ENCODE measurements at regions not wholly inside any gene's neighbourhood (a gene's known extent, or its start where the extent isn't known, plus 50 kb on each side); places are given as distances from the start of the nearest gene placed in this dataset.

GRCh38 chr7:49344556-49344955 is 420.2 kb downstream of the CDC14C start:
- ChIA-PET RAD21 (ENCODE audit: low non-redundant PET in 1 of 2, low total read pairs in 2 of 2, uncharacterized antibody in 2 of 2, unreplicated experiment in 2 of 2) (no interaction called here), POLR2A (no interaction called here), CTCF (no interaction called here)
- no peak for ATAC-seq
- no peaks in the 10 kb centered on the region for H3K4me1 ChIP-seq (ENCODE audit: control insufficient read depth in 1 of 2, insufficient read depth in 2 of 2, low read length in 2 of 2)
- H3K9me3 ChIP-seq (ENCODE audit: control insufficient read depth in 1 of 2, insufficient read depth in 1 of 2, low read depth in 1 of 2, low read length in 2 of 2), result peaks cover 10 to 11% of the 10 kb centered on the region in 2 experiments; a peak in 3 of 4 replicates
- no TSS peak for BruUV-seq (replicated peaks)
- no peak for DNase-seq (ENCODE audit: low read depth, low spot score)
- no peak overlapping the region for H3K4me2 ChIP-seq (ENCODE audit: low read length)
- H3K9ac ChIP-seq (ENCODE audit: low read length), result no peak overlapping the region
- no peak overlapping the region for H2AFZ ChIP-seq (ENCODE audit: low read depth, low read length, poor library complexity, severe bottlenecking)
- no peaks in the 10 kb centered on the region; the same call in 1 of the 2 replicates for H4K20me1 ChIP-seq (ENCODE audit: insufficient read depth)
- H3K9me2 ChIP-seq (ENCODE audit: insufficient read depth), result no peaks in the 10 kb centered on the region
- no peaks in the 10 kb centered on the region for H3K36me3 ChIP-seq (ENCODE audit: control insufficient read depth in 1 of 2, insufficient read depth in 2 of 2, low read length in 2 of 2)
- TF ChIP-seq, protein P1, sequence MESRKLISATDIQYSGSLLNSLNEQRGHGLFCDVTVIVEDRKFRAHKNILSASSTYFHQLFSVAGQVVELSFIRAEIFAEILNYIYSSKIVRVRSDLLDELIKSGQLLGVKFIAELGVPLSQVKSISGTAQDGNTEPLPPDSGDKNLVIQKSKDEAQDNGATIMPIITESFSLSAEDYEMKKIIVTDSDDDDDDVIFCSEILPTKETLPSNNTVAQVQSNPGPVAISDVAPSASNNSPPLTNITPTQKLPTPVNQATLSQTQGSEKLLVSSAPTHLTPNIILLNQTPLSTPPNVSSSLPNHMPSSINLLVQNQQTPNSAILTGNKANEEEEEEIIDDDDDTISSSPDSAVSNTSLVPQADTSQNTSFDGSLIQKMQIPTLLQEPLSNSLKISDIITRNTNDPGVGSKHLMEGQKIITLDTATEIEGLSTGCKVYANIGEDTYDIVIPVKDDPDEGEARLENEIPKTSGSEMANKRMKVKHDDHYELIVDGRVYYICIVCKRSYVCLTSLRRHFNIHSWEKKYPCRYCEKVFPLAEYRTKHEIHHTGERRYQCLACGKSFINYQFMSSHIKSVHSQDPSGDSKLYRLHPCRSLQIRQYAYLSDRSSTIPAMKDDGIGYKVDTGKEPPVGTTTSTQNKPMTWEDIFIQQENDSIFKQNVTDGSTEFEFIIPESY (IDR thresholded peaks at IDR 0.05; ENCODE audit: extremely low read depth, insufficient replicate concordance, low read length), result no peak
- TF ChIP-seq, protein P2, sequence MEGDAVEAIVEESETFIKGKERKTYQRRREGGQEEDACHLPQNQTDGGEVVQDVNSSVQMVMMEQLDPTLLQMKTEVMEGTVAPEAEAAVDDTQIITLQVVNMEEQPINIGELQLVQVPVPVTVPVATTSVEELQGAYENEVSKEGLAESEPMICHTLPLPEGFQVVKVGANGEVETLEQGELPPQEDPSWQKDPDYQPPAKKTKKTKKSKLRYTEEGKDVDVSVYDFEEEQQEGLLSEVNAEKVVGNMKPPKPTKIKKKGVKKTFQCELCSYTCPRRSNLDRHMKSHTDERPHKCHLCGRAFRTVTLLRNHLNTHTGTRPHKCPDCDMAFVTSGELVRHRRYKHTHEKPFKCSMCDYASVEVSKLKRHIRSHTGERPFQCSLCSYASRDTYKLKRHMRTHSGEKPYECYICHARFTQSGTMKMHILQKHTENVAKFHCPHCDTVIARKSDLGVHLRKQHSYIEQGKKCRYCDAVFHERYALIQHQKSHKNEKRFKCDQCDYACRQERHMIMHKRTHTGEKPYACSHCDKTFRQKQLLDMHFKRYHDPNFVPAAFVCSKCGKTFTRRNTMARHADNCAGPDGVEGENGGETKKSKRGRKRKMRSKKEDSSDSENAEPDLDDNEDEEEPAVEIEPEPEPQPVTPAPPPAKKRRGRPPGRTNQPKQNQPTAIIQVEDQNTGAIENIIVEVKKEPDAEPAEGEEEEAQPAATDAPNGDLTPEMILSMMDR (IDR thresholded peaks at IDR 0.05 in 2 of 3, conservative IDR thresholded peaks at IDR 0.05 in 1 of 3; ENCODE audit: borderline replicate concordance in 1 of 3, insufficient read depth in 1 of 3, low read depth in 2 of 3, low read length in 2 of 3), result no peak
- TF ChIP-seq ZNF274 (IDR thresholded peaks at IDR 0.05; ENCODE audit: low read depth, low read length), result no peak
- TF ChIP-seq YY1 (IDR thresholded peaks at IDR 0.05; ENCODE audit: extremely low read depth, insufficient replicate concordance, low read depth, low read length), result no peak
- TF ChIP-seq CBX3 (IDR thresholded peaks at IDR 0.05; ENCODE audit: low read depth), result no peak
- H3K27me3 ChIP-seq (ENCODE audit: insufficient read depth, low read length), result no peaks in the 10 kb centered on the region
- intact Hi-C loops (cut with micrococcal nuclease), result no loop called here
- H3K4me3 ChIP-seq (replicated peaks in 1 of 2; ENCODE audit: low read depth in 1 of 2, low read length in 2 of 2), result no peak overlapping the region
- H3K79me2 ChIP-seq (ENCODE audit: insufficient read depth, low read length), result no peaks in the 10 kb centered on the region
- H3K27ac ChIP-seq (ENCODE audit: low read depth, low read length), result no peak overlapping the region
